IMR-90 (cell line): ENCODE measurements at regions not wholly inside any gene's neighbourhood (a gene's known extent, or its start where the extent isn't known, plus 50 kb on each side); places are given as distances from the start of the nearest gene placed in this dataset.
A peak's percentile ranks its signal among the peaks of the same experiment; 100 is the strongest.

Experiments
- ATAC-seq: fragments of 200-7000 bp; cut with Tn5 transposase; 2 replicates; pipeline ENCODE4 v1.9.1; 2020; ENCODE audit warnings: low read depth, mild to moderate bottlenecking, moderate library complexity
- BruUV-seq: library from RNA; stranded (reverse); fragments of 400-500 nt; replicated peaks from 2 replicates; lab custom pipeline; 2021; lab: Mats Ljungman, UMichigan
- CTCF ChIA-PET: fragments of 300-600 bp; formaldehyde crosslinking; extraction: SDS; loops from one replicate; lab custom pipeline; 2021; ENCODE audit warnings: antibody characterized with exemption; lab: Yijun Ruan, JAX
- POLR2A ChIA-PET: fragments of 300-600 bp; sonication (Branson Sonifier 250); formaldehyde crosslinking; loops from one replicate; lab custom pipeline; 2022; ENCODE audit warnings: antibody characterized with exemption; ENCODE audit not compliant: unreplicated experiment; lab: Charles Lee
- DNase-seq: peaks from one replicate; pipeline ENCODE4 v3.0.0; 2013
- H2AFZ ChIP-seq: replicated peaks from 2 replicates; pipeline ENCODE3; 2013; ENCODE audit warnings: low read length, mild to moderate bottlenecking; ENCODE audit not compliant: poor library complexity
- H2AK5ac ChIP-seq: 2 replicates; pipeline ENCODE4 v1.6.1; 2013; ENCODE audit warnings: low read depth, low read length, inconsistent platforms
- H2AK9ac ChIP-seq: replicated peaks from 2 replicates; pipeline ENCODE3; 2013; ENCODE audit warnings: mild to moderate bottlenecking, low read depth, low read length, moderate library complexity; ENCODE audit not compliant: poor library complexity
- H2BK120ac ChIP-seq: 2 replicates; pipeline ENCODE4 v1.6.1; 2013; ENCODE audit warnings: low read depth, low read length, inconsistent platforms
- H2BK15ac ChIP-seq: 3 replicates; pipeline ENCODE4 v1.6.1; 2013; ENCODE audit warnings: low read depth, low read length, inconsistent platforms
- H2BK20ac ChIP-seq: 2 replicates; pipeline ENCODE4 v1.6.1; 2013; ENCODE audit warnings: low read depth, mild to moderate bottlenecking, inconsistent platforms, low read length, moderate library complexity
- H2BK5ac ChIP-seq: 2 replicates; pipeline ENCODE4 v1.6.1; 2013; ENCODE audit warnings: mild to moderate bottlenecking, low read depth, low read length, inconsistent platforms; ENCODE audit not compliant: poor library complexity, severe bottlenecking
- H3K14ac ChIP-seq: replicated peaks from 2 replicates; pipeline ENCODE4 v1.6.1; 2013; ENCODE audit warnings: low read depth, low read length, inconsistent platforms
- H3K18ac ChIP-seq: 2 replicates; pipeline ENCODE4 v1.6.1; 2013; ENCODE audit warnings: low read depth, low read length, control low read depth
- H3K23ac ChIP-seq: 2 replicates; pipeline ENCODE4 v1.6.1; 2013; ENCODE audit warnings: low read depth, low read length, inconsistent platforms
- H3K27ac ChIP-seq: 2 replicates; pipeline ENCODE4 v1.5.1; 2013; ENCODE audit warnings: mild to moderate bottlenecking, control low read depth, low read length; ENCODE audit not compliant: insufficient read depth
- H3K27me3 ChIP-seq: 2 replicates; pipeline ENCODE4 v1.6.1; 2013; ENCODE audit warnings: low read length; ENCODE audit not compliant: control insufficient read depth, insufficient read depth
- H3K36me3 ChIP-seq: 2 replicates; pipeline ENCODE4 v1.6.1; 2013; ENCODE audit warnings: low read length, mixed read lengths; ENCODE audit not compliant: control insufficient read depth, insufficient read depth
- H3K4ac ChIP-seq: 2 replicates; pipeline ENCODE4 v1.6.1; 2013; ENCODE audit warnings: low read depth, low read length, inconsistent platforms
- H3K4me1 ChIP-seq: 2 replicates; pipeline ENCODE4 v1.6.1; 2013; ENCODE audit warnings: low read length, mixed read lengths; ENCODE audit not compliant: control insufficient read depth, insufficient read depth
- H3K4me2 ChIP-seq: 2 replicates; pipeline ENCODE4 v1.6.1; 2013; ENCODE audit warnings: low read depth, mild to moderate bottlenecking, control low read depth, low read length, moderate library complexity
- H3K4me3 ChIP-seq: 2 replicates; pipeline ENCODE4 v1.5.1; 2013; ENCODE audit warnings: low read depth, mild to moderate bottlenecking, control low read depth, low read length, moderate library complexity; ENCODE audit not compliant: insufficient read depth
- H3K56ac ChIP-seq: 2 replicates; pipeline ENCODE4 v1.6.1; 2013; ENCODE audit warnings: low read length, inconsistent platforms; ENCODE audit not compliant: insufficient read depth; ENCODE audit errors: extremely low read depth
- H3K79me1 ChIP-seq, 2 experiments: 2 replicates each; pipeline ENCODE4 v1.6.1; 2013; ENCODE audit warnings: low read length in 2 of 2, inconsistent platforms in 1 of 2, low read depth in 1 of 2
- H3K9ac ChIP-seq: 2 replicates; pipeline ENCODE4 v1.6.1; 2013; ENCODE audit warnings: low read depth, low read length, control low read depth
- H3K9me1 ChIP-seq: 2 replicates; pipeline ENCODE4 v1.6.1; 2013; ENCODE audit warnings: low read length, inconsistent platforms; ENCODE audit not compliant: insufficient read depth
- H3K9me3 ChIP-seq: 2 replicates; pipeline ENCODE4 v1.6.1; 2013; ENCODE audit warnings: low read length; ENCODE audit not compliant: control insufficient read depth, insufficient read depth
- H4K20me1 ChIP-seq: 2 replicates; pipeline ENCODE4 v1.6.1; 2013; ENCODE audit warnings: low read length, inconsistent platforms; ENCODE audit not compliant: insufficient read depth
- H4K5ac ChIP-seq: 2 replicates; pipeline ENCODE4 v1.6.1; 2013; ENCODE audit warnings: mild to moderate bottlenecking, low read depth, low read length, control low read depth
- H4K8ac ChIP-seq, 2 experiments: 2 replicates each; pipeline ENCODE4 v1.6.1; 2013; ENCODE audit warnings: low read depth in 2 of 2, low read length in 2 of 2, control low read depth in 1 of 2, inconsistent platforms in 1 of 2
- H4K91ac ChIP-seq: 2 replicates; pipeline ENCODE4 v1.6.1; 2013; ENCODE audit warnings: low read depth, low read length, inconsistent platforms; ENCODE audit not compliant: insufficient read depth
- BHLHE40 ChIP-seq: fragments of 150-350 bp; IDR thresholded peaks from 2 replicates; pipeline ENCODE4 v1.6.1; 2016; ENCODE audit warnings: mild to moderate bottlenecking, low read depth, low read length
- CEBPB ChIP-seq: IDR thresholded peaks from 2 replicates; pipeline ENCODE4 v1.6.1; 2012; ENCODE audit warnings: low read depth, low read length, improper control_type of control experiment
- CTCF ChIP-seq: conservative IDR thresholded peaks from 2 replicates; pipeline ENCODE4 v1.5.1; 2012; ENCODE audit warnings: mild to moderate bottlenecking, low read depth, low read length, improper control_type of control experiment
- FOS ChIP-seq: fragments of 150-350 bp; IDR thresholded peaks from 2 replicates; pipeline ENCODE4 v1.6.1; 2016; ENCODE audit warnings: low read depth, low read length
- MAZ ChIP-seq: IDR thresholded peaks from 2 replicates; pipeline ENCODE4 v1.6.1; 2012; ENCODE audit warnings: low read depth, mild to moderate bottlenecking, low read length, improper control_type of control experiment, moderate library complexity, borderline replicate concordance
- NFE2L2 ChIP-seq: fragments of 150-350 bp; IDR thresholded peaks from 2 replicates; pipeline ENCODE4 v1.6.1; 2016; ENCODE audit warnings: low read depth, mild to moderate bottlenecking, low read length
- RCOR1 ChIP-seq: IDR thresholded peaks from 2 replicates; pipeline ENCODE4 v1.6.1; 2012; ENCODE audit warnings: mild to moderate bottlenecking, low read length, improper control_type of control experiment; ENCODE audit not compliant: insufficient replicate concordance
- WGBS, 2 experiments: methylation state at CpG; one replicate each; pipeline versions ENCODE4 v1.1.5 to v1.1.7; 2013; ENCODE audit warnings: missing lambda C conversion rate in 2 of 2; ENCODE audit not compliant: insufficient read length in 1 of 2; ENCODE audit errors: extremely low coverage in 2 of 2; 5-methylcytosine and 5-hydroxymethylcytosine counted together
- dilution Hi-C: fragments of 300-500 bp; cut with HindIII; formaldehyde crosslinking; loops from one replicate; pipeline ENCODE4 v1.14.3; 2018; ENCODE audit warnings: low sequenced_read_pairs; ENCODE audit not compliant: unreplicated experiment
- in situ Hi-C: fragments of 300-500 bp; cut with MboI; formaldehyde crosslinking; loops from 3 replicates; pipeline ENCODE4 v1.14.3; 2019; ENCODE audit warnings: low sequenced_read_pairs, inconsistent platforms, mixed read lengths
- intact Hi-C: fragments of 100-400 bp; cut with micrococcal nuclease; formaldehyde crosslinking; loops from 2 replicates; pipeline ENCODE4 v1.10.0; 2022

GRCh38 chr22:27238935-27239510 lies 562.5 kb downstream of the MN1 start:
- intact Hi-C loops, result no loop called here
- Histone ChIP-seq H4K91ac (peak overlapping the region; percentile 88), H2BK15ac (peak overlapping the region; percentile 54; the same call in 2 of the 3 replicates), H3K56ac (no peak overlapping the region), H2BK5ac (peak overlapping the region; percentile 8), H3K18ac (0 out of 2 replicates have a peak overlapping the region, but pooled peaks have one; percentile 3), H3K9ac (no peak overlapping the region), H4K5ac (no peak overlapping the region), H3K4ac (peak overlapping the region; percentile 86), H3K4me1 (peaks cover 7% of the 10 kb centered on the region), H2AK5ac (no peak overlapping the region), H3K79me1 (no peaks in the 10 kb centered on the region), H3K27me3 (peaks cover 10% of the 10 kb centered on the region), H2AK9ac (peak overlapping the region; percentile 66), H2AFZ (peak overlapping the region; percentile 74), H4K8ac (peak overlapping the region in 1 of 2 experiments; percentile 28; a peak in 1 of 4 replicates), H3K4me3 (no peak overlapping the region), H3K36me3 (no peaks in the 10 kb centered on the region), H2BK120ac (peak overlapping the region; percentile 81), H4K20me1 (no peaks in the 10 kb centered on the region), H2BK20ac (peak overlapping the region; percentile 82), H3K9me1 (0 out of 2 replicates have a peak, but pooled peaks cover 6% of the 10 kb centered on the region), H3K9me3 (peaks cover 1% of the 10 kb centered on the region), H3K27ac (no peak overlapping the region), H3K4me2 (no peak overlapping the region), H3K23ac (no peak overlapping the region; the same call in 1 of the 2 replicates), H3K14ac (no peak overlapping the region; the same call in 1 of the 2 replicates)
- ChIA-PET CTCF (no interaction called here), POLR2A (no interaction called here)
- DNase-seq, result peak; percentile 97
- dilution Hi-C loops, result no loop called here
- in situ Hi-C loops, result no loop called here
- WGBS, 2 experiments, result no CpG with 5 or more reads among the region's 10 CpGs
- TF ChIP-seq MAZ (peak; percentile 78; the same call in 1 of the 2 replicates), BHLHE40 (peak; percentile 43; the same call in 1 of the 2 replicates), CEBPB (peak; percentile 99), CTCF (no peak), RCOR1 (peak; percentile 99), NFE2L2 (no peak), FOS (peak; percentile 73)
- ATAC-seq, result peak; percentile 91
- BruUV-seq, result no TSS peak
